Neural crest cell (in vitro differentiated cells): ENCODE measurements at regions not wholly inside any gene's neighbourhood (a gene's known extent, or its start where the extent isn't known, plus 50 kb on each side); places are given as distances from the start of the nearest gene placed in this dataset.

Experiments
- DNase-seq: peaks from one replicate; pipeline ENCODE4 v3.0.0; 2021; ENCODE audit warnings: low read depth, mixed read lengths, low spot score
- H3K27ac Mint-ChIP-seq: one replicate; pipeline ENCODE4 v1.8.0; 2021; ENCODE audit warnings: mild to moderate bottlenecking, mixed read lengths; ENCODE audit not compliant: unreplicated experiment
- H3K27me3 Mint-ChIP-seq: 2 replicates; pipeline ENCODE4 v1.8.0; 2021; ENCODE audit warnings: low read depth, mild to moderate bottlenecking, mixed read lengths
- H3K36me3 Mint-ChIP-seq: 2 replicates; pipeline ENCODE4 v1.8.0; 2021; ENCODE audit warnings: low read depth, mild to moderate bottlenecking, mixed read lengths
- H3K4me1 Mint-ChIP-seq: 2 replicates; pipeline ENCODE4 v1.8.0; 2021; ENCODE audit warnings: mixed read lengths
- H3K4me3 Mint-ChIP-seq: one replicate; pipeline ENCODE4 v1.8.0; 2021; ENCODE audit warnings: mild to moderate bottlenecking, mixed read lengths
- H3K9me3 Mint-ChIP-seq: 2 replicates; pipeline ENCODE4 v1.8.0; 2021; ENCODE audit warnings: mixed read lengths
- CTCF ChIP-seq: fragments of 200-600 bp; sonication (generic); conservative IDR thresholded peaks from 2 replicates; pipeline ENCODE4 v1.5.0; 2021; ENCODE audit warnings: antibody characterized with exemption, mild to moderate bottlenecking

- no peak overlapping the region for H3K27ac Mint-ChIP-seq
- H3K4me3 Mint-ChIP-seq, result no peak overlapping the region
- H3K36me3 Mint-ChIP-seq, result no peaks in the 10 kb centered on the region
- no peak for TF ChIP-seq CTCF
- peaks cover 7% of the 10 kb centered on the region for H3K4me1 Mint-ChIP-seq
- peaks cover 2% of the 10 kb centered on the region for H3K9me3 Mint-ChIP-seq
- no peak for DNase-seq
- H3K27me3 Mint-ChIP-seq, result no peaks in the 10 kb centered on the region
Measured at GRCh38 chr7:54810401-54810800, 51.4 kb upstream of the SEC61G start.

- Mint-ChIP-seq H3K27ac (no peak overlapping the region), H3K9me3 (peaks cover 2% of the 10 kb centered on the region), H3K36me3 (no peaks in the 10 kb centered on the region), H3K27me3 (no peaks in the 10 kb centered on the region), H3K4me1 (peaks cover 7% of the 10 kb centered on the region), H3K4me3 (no peak overlapping the region)
- no peak for DNase-seq
- TF ChIP-seq CTCF, result no peak
Measured at GRCh38 chr7:54811041-54811845, 52.2 kb upstream of the SEC61G start.

GRCh38 chr7:54811846-54812254, 52.8 kb upstream of the SEC61G start:
- no peaks in the 10 kb centered on the region for H3K36me3 Mint-ChIP-seq
- no peak overlapping the region for H3K4me3 Mint-ChIP-seq
- no peak overlapping the region for H3K27ac Mint-ChIP-seq
- no peaks in the 10 kb centered on the region for H3K27me3 Mint-ChIP-seq
- DNase-seq, result no peak
- TF ChIP-seq CTCF, result no peak
- peaks cover 7% of the 10 kb centered on the region for H3K4me1 Mint-ChIP-seq
- H3K9me3 Mint-ChIP-seq, result peaks cover 2% of the 10 kb centered on the region

GRCh38 chr7:54812756-54813322, 53.8 kb upstream of the SEC61G start:
- Mint-ChIP-seq H3K9me3 (peaks cover 2% of the 10 kb centered on the region), H3K27ac (no peak overlapping the region)

GRCh38 chr7:54813398-54813797, 54.4 kb upstream of the SEC61G start:
- no peak overlapping the region for H3K27ac Mint-ChIP-seq
- no peak for TF ChIP-seq CTCF
- DNase-seq, result no peak
- no peak overlapping the region for H3K4me3 Mint-ChIP-seq
- H3K27me3 Mint-ChIP-seq, result no peaks in the 10 kb centered on the region
- H3K9me3 Mint-ChIP-seq, result peaks cover 2% of the 10 kb centered on the region
- H3K4me1 Mint-ChIP-seq, result peaks cover 7% of the 10 kb centered on the region
- H3K36me3 Mint-ChIP-seq, result no peaks in the 10 kb centered on the region

More at GRCh38 chr7:54812756-54813322, 53.8 kb upstream of the SEC61G start:
- Mint-ChIP-seq H3K4me1 (peaks cover 7% of the 10 kb centered on the region), H3K36me3 (no peaks in the 10 kb centered on the region), H3K27me3 (no peaks in the 10 kb centered on the region), H3K4me3 (no peak overlapping the region)
- TF ChIP-seq CTCF, result no peak
- DNase-seq, result no peak
